ENCODE measurements at regions not wholly inside any gene's neighbourhood (a gene's known extent, or its start where the extent isn't known, plus 50 kb on each side); places are given as distances from the start of the nearest gene placed in this dataset.
A peak's percentile ranks its signal among the peaks of the same experiment; 100 is the strongest.

- TF ChIP-seq ETS1 (IDR thresholded peaks at IDR 0.05) = no peak
- TF ChIP-seq, protein P1, sequence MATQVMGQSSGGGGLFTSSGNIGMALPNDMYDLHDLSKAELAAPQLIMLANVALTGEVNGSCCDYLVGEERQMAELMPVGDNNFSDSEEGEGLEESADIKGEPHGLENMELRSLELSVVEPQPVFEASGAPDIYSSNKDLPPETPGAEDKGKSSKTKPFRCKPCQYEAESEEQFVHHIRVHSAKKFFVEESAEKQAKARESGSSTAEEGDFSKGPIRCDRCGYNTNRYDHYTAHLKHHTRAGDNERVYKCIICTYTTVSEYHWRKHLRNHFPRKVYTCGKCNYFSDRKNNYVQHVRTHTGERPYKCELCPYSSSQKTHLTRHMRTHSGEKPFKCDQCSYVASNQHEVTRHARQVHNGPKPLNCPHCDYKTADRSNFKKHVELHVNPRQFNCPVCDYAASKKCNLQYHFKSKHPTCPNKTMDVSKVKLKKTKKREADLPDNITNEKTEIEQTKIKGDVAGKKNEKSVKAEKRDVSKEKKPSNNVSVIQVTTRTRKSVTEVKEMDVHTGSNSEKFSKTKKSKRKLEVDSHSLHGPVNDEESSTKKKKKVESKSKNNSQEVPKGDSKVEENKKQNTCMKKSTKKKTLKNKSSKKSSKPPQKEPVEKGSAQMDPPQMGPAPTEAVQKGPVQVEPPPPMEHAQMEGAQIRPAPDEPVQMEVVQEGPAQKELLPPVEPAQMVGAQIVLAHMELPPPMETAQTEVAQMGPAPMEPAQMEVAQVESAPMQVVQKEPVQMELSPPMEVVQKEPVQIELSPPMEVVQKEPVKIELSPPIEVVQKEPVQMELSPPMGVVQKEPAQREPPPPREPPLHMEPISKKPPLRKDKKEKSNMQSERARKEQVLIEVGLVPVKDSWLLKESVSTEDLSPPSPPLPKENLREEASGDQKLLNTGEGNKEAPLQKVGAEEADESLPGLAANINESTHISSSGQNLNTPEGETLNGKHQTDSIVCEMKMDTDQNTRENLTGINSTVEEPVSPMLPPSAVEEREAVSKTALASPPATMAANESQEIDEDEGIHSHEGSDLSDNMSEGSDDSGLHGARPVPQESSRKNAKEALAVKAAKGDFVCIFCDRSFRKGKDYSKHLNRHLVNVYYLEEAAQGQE (IDR thresholded peaks at IDR 0.05; ENCODE audit: unreplicated experiment) = no peak
- no peak for TF ChIP-seq ZNF331 (CRISPR knock-in tag; IDR thresholded peaks at IDR 0.05; ENCODE audit: low read depth)
- TF ChIP-seq POLR2AphosphoS5 (IDR thresholded peaks at IDR 0.05; ENCODE audit: low read depth) = no peak
Measured at GRCh38 chr5:74492230-74492629, 148.3 kb downstream of the ENC1 start (continued).

DNA sequence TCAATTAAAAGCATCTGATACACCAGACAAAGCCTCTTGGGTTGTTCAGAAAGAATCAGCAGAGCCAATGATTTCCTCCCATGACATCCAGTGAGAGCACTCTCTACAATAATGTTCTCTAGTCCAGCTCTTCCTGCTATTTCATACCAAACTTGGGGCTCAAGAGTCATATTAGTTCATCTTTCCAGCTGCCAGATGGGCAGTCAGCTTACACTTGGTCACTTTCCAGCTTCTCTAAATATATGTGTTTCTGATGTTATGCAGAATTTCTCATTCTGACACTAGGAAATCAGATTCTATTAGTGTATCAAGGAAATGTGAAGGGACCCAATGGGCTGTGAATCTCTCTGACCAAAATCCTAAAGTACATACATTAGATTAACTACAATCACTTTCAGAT is 148.9 kb downstream of the ENC1 start:
- no peaks in the 10 kb centered on the region; the same call in 2 of the 3 replicates for H3K36me3 Mint-ChIP-seq (ENCODE audit: low read depth)
- H3K4me1 Mint-ChIP-seq = peaks cover 15% of the 10 kb centered on the region
- no peaks in the 10 kb centered on the region for H3K36me3 ChIP-seq (ENCODE audit: insufficient read depth)
- no peak overlapping the region for H3K27ac ChIP-seq (ENCODE audit: low read depth)
- peaks cover 4% of the 10 kb centered on the region; the same call in 1 of the 2 replicates for H3K4me1 ChIP-seq (ENCODE audit: insufficient read depth)
- ATAC-seq (no peak), DNase-seq (ENCODE audit: low spot score) (no peak)
- no peak overlapping the region for H3K4me3 ChIP-seq
- TF ChIP-seq POLR2AphosphoS5 (IDR thresholded peaks at IDR 0.05; ENCODE audit: low read depth) (no peak), NANOG (IDR thresholded peaks at IDR 0.05; ENCODE audit: borderline replicate concordance) (no peak), EZH2 (IDR thresholded peaks at IDR 0.05; ENCODE audit: low read depth, unreplicated experiment) (no peak), EZH2phosphoT487 (IDR thresholded peaks at IDR 0.05; ENCODE audit: unreplicated experiment) (no peak), STAT1 (IDR thresholded peaks at IDR 0.05; ENCODE audit: unreplicated experiment) (no peak)
- TF ChIP-seq, protein P2, sequence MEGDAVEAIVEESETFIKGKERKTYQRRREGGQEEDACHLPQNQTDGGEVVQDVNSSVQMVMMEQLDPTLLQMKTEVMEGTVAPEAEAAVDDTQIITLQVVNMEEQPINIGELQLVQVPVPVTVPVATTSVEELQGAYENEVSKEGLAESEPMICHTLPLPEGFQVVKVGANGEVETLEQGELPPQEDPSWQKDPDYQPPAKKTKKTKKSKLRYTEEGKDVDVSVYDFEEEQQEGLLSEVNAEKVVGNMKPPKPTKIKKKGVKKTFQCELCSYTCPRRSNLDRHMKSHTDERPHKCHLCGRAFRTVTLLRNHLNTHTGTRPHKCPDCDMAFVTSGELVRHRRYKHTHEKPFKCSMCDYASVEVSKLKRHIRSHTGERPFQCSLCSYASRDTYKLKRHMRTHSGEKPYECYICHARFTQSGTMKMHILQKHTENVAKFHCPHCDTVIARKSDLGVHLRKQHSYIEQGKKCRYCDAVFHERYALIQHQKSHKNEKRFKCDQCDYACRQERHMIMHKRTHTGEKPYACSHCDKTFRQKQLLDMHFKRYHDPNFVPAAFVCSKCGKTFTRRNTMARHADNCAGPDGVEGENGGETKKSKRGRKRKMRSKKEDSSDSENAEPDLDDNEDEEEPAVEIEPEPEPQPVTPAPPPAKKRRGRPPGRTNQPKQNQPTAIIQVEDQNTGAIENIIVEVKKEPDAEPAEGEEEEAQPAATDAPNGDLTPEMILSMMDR (conservative IDR thresholded peaks at IDR 0.05; ENCODE audit: low read depth in 2 of 2) = no peak
- H3K4me2 ChIP-seq = no peak overlapping the region
- H3K9me2 ChIP-seq (ENCODE audit: insufficient read depth) = peaks cover 18% of the 10 kb centered on the region; the same call in 1 of the 2 replicates
- no peaks in the 10 kb centered on the region for H3F3A ChIP-seq (replicated peaks; ENCODE audit: low read depth)
- H3K9me3 Mint-ChIP-seq = no peaks in the 10 kb centered on the region
- H3K79me2 ChIP-seq (replicated peaks; ENCODE audit: insufficient read depth) = no peaks in the 10 kb centered on the region
- peaks cover 1% of the 10 kb centered on the region for H3K27me3 Mint-ChIP-seq (ENCODE audit: insufficient read depth, low read depth, poor library complexity)
- H3K4me3 Mint-ChIP-seq = no peak overlapping the region
- no peaks in the 10 kb centered on the region for H4K20me1 ChIP-seq (replicated peaks; ENCODE audit: insufficient read depth)
- no peak overlapping the region for H3K27ac Mint-ChIP-seq
- H2AFZ ChIP-seq = 0 out of 2 replicates have a peak overlapping the region, but pooled peaks have one; percentile 78
- no peaks in the 10 kb centered on the region for H3K27me3 ChIP-seq (ENCODE audit: insufficient read depth)

Measured in GM23338 (cell line).